Mononuclear cell (primary cell): ENCODE measurements at regions not wholly inside any gene's neighbourhood (a gene's known extent, or its start where the extent isn't known, plus 50 kb on each side); places are given as distances from the start of the nearest gene placed in this dataset.

Experiments
- H3K27me3 ChIP-seq: 2 replicates; pipeline ENCODE4 v1.6.0; 2011; ENCODE audit warnings: low read length, control low read depth; ENCODE audit not compliant: insufficient read depth
- H3K4me1 ChIP-seq: 2 replicates; pipeline ENCODE4 v1.5.1; 2011; ENCODE audit warnings: mild to moderate bottlenecking, low read length, control low read depth; ENCODE audit not compliant: insufficient read depth
- H3K4me3 ChIP-seq: 2 replicates; pipeline ENCODE4 v1.5.1; 2011; ENCODE audit warnings: mild to moderate bottlenecking, low read length, moderate library complexity
- H3K9me3 ChIP-seq: 2 replicates; pipeline ENCODE4 v1.5.1; 2011; ENCODE audit warnings: low read depth, mild to moderate bottlenecking, control low read depth, low read length

GRCh38 chr14:54168489-54168888 lies 211.9 kb upstream of the BMP4 start:
- Histone ChIP-seq H3K4me3 (no peak overlapping the region), H3K27me3 (no peaks in the 10 kb centered on the region), H3K9me3 (no peaks in the 10 kb centered on the region), H3K4me1 (no peaks in the 10 kb centered on the region)

DNA sequence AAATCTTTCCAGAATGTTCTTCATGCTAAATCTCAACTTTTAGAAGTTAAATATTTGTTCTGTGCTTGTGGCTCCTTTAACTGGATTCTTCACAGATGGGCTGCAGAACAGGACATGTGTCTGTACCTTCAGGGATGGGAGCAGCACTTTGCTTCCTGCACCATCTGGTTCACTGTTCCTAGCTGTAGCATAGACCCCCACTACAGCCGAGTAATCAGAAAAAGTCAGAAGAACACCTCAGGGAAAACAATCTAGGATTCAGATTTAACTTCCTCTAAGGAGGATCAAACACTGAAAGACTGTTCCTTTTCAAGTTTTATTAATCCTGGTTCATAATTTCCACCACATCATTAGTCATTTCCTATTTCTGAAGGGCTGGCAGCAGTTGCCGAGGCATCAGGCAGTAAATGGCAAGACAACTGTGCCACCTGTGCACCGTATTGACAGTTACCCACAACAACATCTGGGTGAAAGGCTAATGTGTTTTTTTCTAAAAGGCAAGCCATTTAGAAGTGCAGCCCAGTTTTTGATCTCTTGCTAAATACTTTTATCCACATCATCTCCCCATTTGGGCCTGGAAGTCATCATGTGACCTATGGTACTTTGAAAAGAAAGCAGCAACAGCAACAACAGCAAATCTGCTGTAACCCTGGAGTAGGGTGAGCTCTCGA lies 212.8 kb upstream of the BMP4 start:
- no peaks in the 10 kb centered on the region for H3K4me1 ChIP-seq

GRCh38 chr14:54170301-54170700 lies 213.7 kb upstream of the BMP4 start:
- Histone ChIP-seq H3K27me3 (no peaks in the 10 kb centered on the region), H3K9me3 (no peaks in the 10 kb centered on the region), H3K4me3 (no peak overlapping the region), H3K4me1 (no peaks in the 10 kb centered on the region)

More for the DNA sequence above, 212.8 kb upstream of the BMP4 start:
- Histone ChIP-seq H3K27me3 (no peaks in the 10 kb centered on the region), H3K4me3 (no peak overlapping the region), H3K9me3 (no peaks in the 10 kb centered on the region)

GRCh38 chr14:54172114-54172513 lies 215.5 kb upstream of the BMP4 start:
- H3K9me3 ChIP-seq: no peaks in the 10 kb centered on the region
- H3K27me3 ChIP-seq: no peaks in the 10 kb centered on the region
- no peaks in the 10 kb centered on the region for H3K4me1 ChIP-seq
- no peak overlapping the region for H3K4me3 ChIP-seq

- H3K4me1 ChIP-seq: no peaks in the 10 kb centered on the region
- H3K27me3 ChIP-seq: no peaks in the 10 kb centered on the region
- H3K9me3 ChIP-seq: no peaks in the 10 kb centered on the region
- H3K4me3 ChIP-seq: no peak overlapping the region
Observed at GRCh38 chr14:54172562-54172961, 215.9 kb upstream of the BMP4 start.

DNA sequence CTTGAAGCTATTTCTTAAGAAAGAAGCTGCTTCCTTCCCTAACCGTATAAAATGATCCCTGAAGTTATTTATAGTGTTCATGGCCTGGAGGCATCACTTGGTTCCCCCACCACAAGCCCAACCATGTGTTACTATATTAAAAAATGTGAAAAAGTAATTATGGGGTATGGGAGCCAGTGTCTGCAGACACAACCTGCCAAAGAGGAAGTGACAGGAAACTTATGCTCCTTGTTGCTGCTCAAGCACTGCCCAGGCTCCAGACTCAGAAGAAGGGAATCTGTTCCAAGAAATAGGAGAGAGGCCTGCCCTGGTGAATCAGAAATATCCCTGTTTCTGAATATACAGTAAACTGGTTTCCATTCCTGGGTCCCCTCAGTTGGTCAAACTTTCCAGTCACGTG lies 217.2 kb upstream of the BMP4 start:
- Histone ChIP-seq H3K9me3 (no peaks in the 10 kb centered on the region), H3K27me3 (peaks cover 5% of the 10 kb centered on the region), H3K4me3 (no peak overlapping the region), H3K4me1 (no peaks in the 10 kb centered on the region)

GRCh38 chr14:54174457-54174856 lies 217.8 kb upstream of the BMP4 start:
- Histone ChIP-seq H3K4me3 (no peak overlapping the region), H3K27me3 (peaks cover 5% of the 10 kb centered on the region), H3K4me1 (no peaks in the 10 kb centered on the region)

DNA sequence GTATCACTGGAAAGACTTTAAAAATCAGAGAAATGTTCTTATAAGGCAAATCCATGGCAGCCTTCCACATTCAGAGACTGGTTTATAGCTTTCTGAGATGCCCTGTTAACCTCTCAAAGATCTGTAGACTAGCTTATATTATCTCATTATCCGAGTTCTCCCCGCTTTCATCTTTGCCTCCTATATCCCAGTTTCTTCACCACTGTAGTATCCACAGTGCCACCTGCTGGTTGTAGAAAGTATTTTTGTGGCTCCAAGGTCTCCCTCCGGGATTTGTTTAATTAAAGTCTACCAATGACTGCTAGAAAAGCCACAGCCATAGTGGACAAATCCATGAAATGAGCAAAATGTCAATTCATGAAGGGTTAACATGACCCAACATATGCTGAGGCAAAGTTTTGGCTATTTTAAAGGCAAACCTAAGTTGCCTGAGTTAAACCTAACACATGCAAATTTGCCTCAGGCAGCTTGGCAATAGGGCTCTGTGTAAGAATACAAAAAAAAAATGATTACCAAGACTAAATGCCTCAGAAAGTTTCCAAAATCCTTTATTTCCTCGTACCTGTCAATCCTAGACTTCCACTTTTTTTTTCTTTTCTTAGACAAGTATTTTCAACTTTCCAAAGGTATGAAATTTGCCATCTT lies 218.8 kb upstream of the BMP4 start:
- H3K27me3 ChIP-seq: peaks cover 5% of the 10 kb centered on the region
- no peaks in the 10 kb centered on the region for H3K9me3 ChIP-seq
- no peaks in the 10 kb centered on the region for H3K4me1 ChIP-seq
- no peak overlapping the region for H3K4me3 ChIP-seq

More at GRCh38 chr14:54174457-54174856, 217.8 kb upstream of the BMP4 start:
- no peaks in the 10 kb centered on the region for H3K9me3 ChIP-seq

- Histone ChIP-seq H3K9me3 (no peaks in the 10 kb centered on the region), H3K4me3 (no peak overlapping the region), H3K27me3 (peaks cover 5% of the 10 kb centered on the region), H3K4me1 (no peaks in the 10 kb centered on the region)
Observed at GRCh38 chr14:54177019-54177418, 219.8 kb upstream of the CDKN3 start.

DNA sequence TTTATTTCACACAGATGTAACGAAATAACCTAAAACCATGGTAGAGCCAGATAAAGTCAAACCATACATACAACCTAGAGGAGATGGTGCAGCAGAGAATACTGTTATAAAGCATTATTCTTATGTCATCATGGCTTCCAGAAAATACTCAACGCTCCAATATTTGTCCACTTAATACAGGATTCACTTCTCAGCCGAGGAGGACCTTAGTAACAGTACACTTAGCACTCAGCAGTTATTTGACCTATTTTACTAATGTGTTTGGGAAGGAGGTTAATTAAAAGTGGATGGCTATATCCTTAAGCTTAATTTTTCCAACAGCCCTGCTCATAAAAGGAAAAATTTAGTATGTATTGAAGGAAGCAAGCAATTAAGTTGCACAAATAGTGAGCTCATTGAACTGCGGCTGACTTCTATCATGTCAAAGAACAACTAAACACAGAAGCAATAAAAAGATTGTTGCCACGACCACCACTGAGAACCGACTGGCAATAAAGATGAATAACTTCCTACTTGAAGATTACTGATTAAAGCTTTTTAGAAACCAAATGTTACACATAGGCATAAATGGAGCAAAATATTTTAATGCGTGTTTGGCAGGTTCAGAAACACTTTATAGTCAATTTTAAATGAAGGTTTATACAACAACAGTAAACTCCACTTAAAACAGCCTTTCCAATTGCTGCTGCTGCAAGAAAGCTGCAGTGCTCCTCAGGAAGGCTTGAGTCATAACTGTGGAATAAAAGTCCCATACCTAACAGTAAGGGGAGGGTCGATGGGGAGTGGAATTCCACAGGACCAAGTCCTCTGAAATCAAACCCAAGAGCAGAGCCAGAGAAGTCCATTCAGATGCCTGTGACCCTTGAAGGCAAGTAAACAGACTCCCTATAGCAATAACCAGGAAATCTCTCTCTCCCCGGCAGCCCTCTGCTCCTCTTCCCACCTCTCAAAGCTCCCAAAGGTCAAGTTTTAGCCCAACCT lies 218.9 kb upstream of the CDKN3 start:
- H3K27me3 ChIP-seq: peaks cover 5% of the 10 kb centered on the region
- H3K9me3 ChIP-seq: no peaks in the 10 kb centered on the region
- no peaks in the 10 kb centered on the region for H3K4me1 ChIP-seq
- H3K4me3 ChIP-seq: no peak overlapping the region

GRCh38 chr14:54182419-54183045 lies 214.3 kb upstream of the CDKN3 start:
- peaks cover 5% of the 10 kb centered on the region for H3K27me3 ChIP-seq
- H3K4me1 ChIP-seq: no peaks in the 10 kb centered on the region
- no peaks in the 10 kb centered on the region for H3K9me3 ChIP-seq
- H3K4me3 ChIP-seq: no peak overlapping the region

- Histone ChIP-seq H3K4me3 (no peak overlapping the region), H3K27me3 (no peaks in the 10 kb centered on the region), H3K9me3 (no peaks in the 10 kb centered on the region)
Observed at GRCh38 chr14:54186821-54187763, 209.7 kb upstream of the CDKN3 start.

GRCh38 chr14:54188064-54188666 lies 208.6 kb upstream of the CDKN3 start:
- Histone ChIP-seq H3K9me3 (no peaks in the 10 kb centered on the region), H3K4me3 (no peak overlapping the region), H3K4me1 (no peaks in the 10 kb centered on the region), H3K27me3 (no peaks in the 10 kb centered on the region)

More at GRCh38 chr14:54186821-54187763, 209.7 kb upstream of the CDKN3 start:
- no peaks in the 10 kb centered on the region for H3K4me1 ChIP-seq

DNA sequence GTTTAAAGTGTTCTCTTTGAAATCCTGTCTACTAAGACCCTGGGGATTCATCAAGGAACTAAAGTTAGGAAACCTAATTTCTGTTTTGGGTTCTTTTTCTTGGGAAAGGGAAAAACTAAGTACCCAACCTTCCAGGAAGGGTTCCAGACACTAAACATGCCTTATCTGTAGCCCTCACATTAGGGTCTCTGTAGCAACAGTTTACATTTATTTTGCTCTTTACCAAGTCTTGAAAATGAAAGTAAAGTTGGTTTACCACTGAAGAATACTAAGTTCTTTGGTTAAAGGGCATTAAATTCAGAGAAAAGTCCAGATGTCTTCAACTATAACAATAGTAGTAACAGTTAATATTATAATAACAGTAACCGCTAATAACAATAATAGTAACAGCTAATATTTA lies 207.5 kb upstream of the CDKN3 start:
- Histone ChIP-seq H3K4me1 (no peaks in the 10 kb centered on the region), H3K4me3 (no peak overlapping the region), H3K27me3 (no peaks in the 10 kb centered on the region), H3K9me3 (no peaks in the 10 kb centered on the region)
